ENCODE measurements at regions not wholly inside any gene's neighbourhood (a gene's known extent, or its start where the extent isn't known, plus 50 kb on each side); places are given as distances from the start of the nearest gene placed in this dataset.

GRCh38 chr3:87175732-87176131 is 51.4 kb upstream of the CHMP2B start:
- DNase-seq (ENCODE audit: low spot score), result no peak

GRCh38 chr3:87173776-87174175 is 53.3 kb upstream of the CHMP2B start:
- DNase-seq (ENCODE audit: low spot score), result no peak

DNA sequence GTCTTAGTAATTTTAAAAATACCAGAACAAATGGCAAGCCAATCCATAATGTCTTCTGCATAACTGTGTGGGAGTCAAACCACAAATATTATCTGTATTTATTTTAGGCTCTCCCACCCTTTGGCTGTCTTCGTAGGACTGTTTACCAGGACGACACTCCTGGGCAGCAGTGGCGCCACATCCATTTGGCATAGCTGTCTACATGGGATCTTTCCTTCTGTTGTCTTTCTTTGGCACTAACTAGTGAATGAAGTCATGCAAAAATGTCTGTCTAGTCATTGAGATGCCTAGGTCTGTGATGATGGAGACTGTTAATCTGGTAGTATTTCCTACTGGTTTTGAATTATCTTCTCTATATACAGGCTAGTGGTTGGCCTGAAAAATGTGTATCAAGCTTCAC is 54.0 kb upstream of the CHMP2B start:
- DNase-seq (ENCODE audit: low spot score), result no peak

GRCh38 chr3:87167628-87168456 is 59.3 kb upstream of the CHMP2B start:
- no peak for DNase-seq (ENCODE audit: low spot score)

DNA sequence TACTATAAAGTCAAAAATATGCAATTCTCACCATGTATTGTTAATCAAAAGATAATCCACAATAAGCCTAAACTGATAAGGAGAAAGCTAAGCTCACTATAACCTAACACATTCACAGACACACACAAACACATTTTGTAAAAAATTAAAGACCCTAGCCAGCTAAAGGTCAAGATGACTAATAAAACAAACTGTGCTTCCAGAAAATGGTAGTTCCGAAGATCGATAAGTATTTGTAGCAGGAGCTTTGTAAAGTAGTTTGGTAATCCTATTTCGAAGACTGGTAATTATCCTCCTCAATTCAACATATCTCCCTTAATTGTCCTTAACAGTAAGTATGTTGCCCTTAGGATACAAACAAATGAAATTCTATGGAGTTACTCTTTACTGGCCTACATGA is 62.9 kb upstream of the CHMP2B start:
- DNase-seq (ENCODE audit: low spot score), result no peak

DNA sequence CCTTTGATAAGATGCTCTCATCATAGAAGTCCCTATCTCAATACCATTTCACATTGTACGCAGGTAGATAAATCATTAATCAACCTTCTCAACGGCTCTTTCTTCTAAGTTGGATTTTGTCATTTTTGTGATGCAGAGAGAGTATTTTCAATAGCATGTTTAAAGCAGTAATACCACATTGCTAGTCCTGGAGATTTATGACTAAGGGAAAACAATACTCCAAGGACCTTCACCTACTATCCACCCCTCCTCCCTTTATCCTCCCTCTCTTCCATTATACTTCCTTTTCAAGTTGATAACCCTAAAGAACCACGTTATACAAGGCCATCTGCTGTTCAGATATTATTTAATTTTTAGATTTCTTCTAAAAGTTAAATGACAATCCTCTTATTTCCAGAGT is 65.3 kb upstream of the CHMP2B start:
- DNase-seq (ENCODE audit: low spot score), result no peak

DNA sequence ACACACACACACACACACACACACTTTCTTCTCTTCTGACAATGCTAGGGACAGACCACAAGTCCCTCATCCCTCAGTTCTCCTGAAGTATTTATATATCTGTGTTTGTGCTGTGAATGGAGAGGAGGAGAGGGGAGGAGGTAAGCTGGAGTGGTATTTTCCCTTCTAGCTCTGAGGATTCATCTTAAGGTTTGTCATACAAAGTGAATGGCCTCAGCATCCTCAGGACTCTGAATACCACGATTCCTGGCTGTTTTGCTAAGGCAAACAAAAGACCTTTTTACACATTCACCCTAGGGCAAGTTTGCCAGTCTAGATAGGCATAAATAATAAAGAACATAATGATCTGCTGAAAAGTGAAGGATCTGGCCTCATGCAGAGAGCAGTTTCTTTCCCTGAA is 65.7 kb upstream of the CHMP2B start:
- DNase-seq (ENCODE audit: low spot score), result no peak

DNA sequence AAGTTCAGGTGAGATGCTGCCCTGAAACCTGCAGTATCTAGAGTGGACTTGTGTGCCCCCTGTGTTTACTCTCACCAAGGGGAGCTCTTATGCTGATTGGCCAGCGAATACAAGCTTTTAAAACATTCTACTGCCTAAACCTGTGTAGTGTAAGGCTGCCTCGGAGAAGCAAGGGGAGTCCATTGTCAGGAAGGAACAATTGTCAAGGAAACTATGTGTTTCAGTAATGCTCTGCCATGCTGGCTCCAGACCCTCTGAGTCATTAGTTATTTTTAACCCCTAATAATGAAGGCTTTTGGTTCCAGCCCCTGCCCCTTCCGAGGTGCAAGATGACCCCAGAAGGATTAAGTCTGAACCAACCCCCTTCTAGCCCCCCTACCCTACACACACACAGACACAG is 66.1 kb upstream of the CHMP2B start:
- no peak for DNase-seq (ENCODE audit: low spot score)

GRCh38 chr3:87158823-87159222 is 68.3 kb upstream of the CHMP2B start:
- DNase-seq (ENCODE audit: low spot score), result no peak

DNA sequence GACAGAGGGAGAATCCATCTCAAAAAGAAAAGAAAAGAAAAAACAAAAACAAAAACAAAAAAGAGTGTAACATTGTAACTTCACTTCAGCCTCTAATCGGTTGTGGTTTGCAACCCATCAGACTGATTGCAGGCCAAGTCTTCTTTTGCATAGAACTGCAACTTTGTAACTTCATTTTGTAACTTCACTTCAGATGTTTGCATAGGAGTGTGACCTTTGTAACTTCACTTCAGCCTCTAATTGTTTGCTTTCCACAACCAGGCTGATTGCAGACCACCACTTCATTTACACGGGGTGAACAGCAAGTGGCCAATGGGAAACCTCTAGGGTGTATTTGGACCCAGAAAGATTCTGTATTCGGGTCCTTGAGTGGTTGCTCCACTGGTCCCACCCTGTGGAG is 79.1 kb upstream of the CHMP2B start:
- DNase-seq (ENCODE audit: low spot score), result no peak

- DNase-seq (ENCODE audit: low spot score), result no peak
Observed at GRCh38 chr3:87147562-87147961, 79.5 kb upstream of the CHMP2B start.

GRCh38 chr3:87145553-87145952 is 81.6 kb upstream of the CHMP2B start:
- no peak for DNase-seq (ENCODE audit: low spot score)

GRCh38 chr3:87136066-87136596 is 91.0 kb upstream of the CHMP2B start:
- DNase-seq (ENCODE audit: low spot score), result no peak

DNA sequence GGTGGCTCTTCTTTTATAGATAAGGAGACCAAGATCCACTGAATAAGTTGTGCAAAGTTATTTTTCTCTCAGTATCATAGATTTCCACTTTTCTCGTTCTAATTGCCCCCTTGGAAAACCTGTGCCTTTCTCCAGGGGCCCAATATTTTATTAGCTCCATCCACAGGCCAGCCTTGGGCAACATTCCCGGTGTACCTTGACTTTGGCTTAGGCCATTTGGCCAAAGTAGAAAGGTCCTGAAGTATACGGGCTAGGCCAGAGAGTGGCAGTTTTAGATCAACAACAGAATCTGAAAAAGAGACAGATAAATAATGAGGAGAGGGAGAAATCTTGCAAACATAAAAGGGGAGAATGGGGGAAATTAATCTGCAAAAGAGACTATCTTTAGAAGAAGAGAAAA is 91.7 kb upstream of the CHMP2B start:
- no peak for DNase-seq (ENCODE audit: low spot score)

DNA sequence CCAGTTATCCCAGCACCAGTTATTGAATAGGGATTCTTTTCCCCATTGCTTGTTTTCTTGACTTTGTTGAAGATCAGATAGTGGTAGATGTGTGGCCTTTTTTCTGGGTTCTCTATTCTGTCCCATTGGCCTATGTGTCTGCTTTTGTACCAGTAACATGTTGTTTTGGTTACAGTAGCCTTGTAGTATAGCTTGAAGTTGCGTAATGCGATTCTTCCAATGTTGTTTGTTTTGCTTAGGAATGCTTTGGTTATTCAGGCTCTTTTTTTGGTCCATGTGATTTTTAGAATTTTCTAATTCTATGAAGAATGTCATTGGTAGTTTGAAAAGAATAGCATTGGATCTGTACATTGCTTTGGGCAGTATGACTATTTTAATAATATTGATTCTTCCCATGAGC is 94.3 kb upstream of the CHMP2B start:
- no peak for DNase-seq (ENCODE audit: low spot score)

DNA sequence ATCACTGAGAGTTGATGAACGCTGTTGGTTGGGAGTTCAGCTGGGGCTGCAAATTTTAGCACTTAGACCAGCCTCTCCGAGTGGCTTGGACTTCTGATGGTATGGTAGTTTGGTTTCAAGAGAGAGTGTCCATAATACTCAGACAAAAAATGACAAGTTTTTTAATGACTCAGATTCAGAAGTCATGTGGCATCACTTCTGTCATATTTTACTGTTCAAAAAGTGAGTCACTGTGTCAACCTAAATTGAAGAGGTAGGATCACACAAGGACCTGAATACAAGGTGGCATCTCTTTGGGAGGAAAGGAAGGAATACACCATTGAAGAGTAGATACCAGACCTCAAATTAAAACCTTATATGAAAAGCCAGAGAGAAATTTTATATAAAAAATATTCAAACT is 99.1 kb upstream of the CHMP2B start:
- DNase-seq (ENCODE audit: low spot score), result no peak

- DNase-seq (ENCODE audit: low spot score), result no peak
Observed at GRCh38 chr3:87127281-87127680, 99.8 kb upstream of the CHMP2B start.

DNA sequence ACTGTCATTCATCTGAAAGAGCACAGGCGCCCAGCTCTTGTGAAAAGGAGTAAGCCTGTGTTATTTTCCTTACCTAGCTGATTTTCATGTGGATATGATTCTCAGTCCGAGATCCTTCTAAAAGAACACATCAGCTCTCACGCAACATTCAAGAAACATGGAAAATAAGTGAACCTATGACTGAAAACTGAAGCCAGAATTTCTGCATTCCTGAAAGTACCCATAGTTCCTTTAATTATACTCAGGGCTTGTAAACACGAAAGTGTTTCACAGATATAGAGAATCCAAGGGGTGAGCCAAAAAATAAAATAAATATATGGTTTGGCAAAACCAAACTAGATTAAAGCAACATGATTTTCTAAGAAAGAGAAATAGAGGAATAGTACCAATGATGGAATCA is 100.8 kb upstream of the CHMP2B start:
- DNase-seq (ENCODE audit: low spot score), result no peak

- no peak for DNase-seq (ENCODE audit: low spot score)
Observed at GRCh38 chr3:87125116-87125515, 102.0 kb upstream of the CHMP2B start.

DNA sequence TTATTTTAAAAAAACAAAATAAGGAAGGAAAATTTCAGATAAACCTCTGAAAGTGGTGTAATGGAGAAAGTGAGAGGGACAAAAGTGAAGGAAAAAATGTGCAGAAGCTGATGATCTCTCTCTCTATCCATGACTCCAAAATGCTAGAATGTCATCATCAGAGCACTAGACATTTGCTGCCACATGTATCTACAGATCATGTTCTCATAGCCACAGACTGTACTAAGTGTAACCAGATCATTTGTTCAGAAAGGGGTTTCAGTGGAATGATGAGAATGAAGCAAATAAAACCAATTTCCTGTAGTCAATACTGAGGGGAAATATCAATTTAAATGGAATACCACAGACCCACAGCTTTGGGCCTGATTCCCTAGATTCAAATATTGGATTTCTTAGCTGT is 104.3 kb upstream of the CHMP2B start:
- no peak for DNase-seq (ENCODE audit: low spot score)

DNA sequence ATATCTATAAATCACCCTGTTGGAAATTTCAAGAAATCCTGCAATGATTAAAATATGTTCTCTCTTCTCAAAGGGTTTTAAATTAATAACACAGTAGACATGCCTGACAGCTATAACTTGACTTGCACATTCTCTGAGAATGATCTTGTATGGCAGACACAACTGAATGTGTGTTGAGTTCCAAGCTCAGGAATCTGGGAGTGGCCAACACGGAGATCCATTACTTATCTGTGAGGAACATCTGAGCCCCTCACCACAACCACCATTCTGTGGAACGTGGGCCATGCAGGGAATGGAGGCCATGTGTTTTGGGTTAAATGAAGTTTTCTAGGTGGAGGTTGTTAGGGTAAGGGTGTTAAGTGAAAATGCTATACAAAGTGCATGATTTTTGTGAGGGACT is 105.3 kb upstream of the CHMP2B start:
- no peak for DNase-seq (ENCODE audit: low spot score)

GRCh38 chr3:87120881-87121280 is 106.2 kb upstream of the CHMP2B start:
- no peak for DNase-seq (ENCODE audit: low spot score)

- DNase-seq (ENCODE audit: low spot score), result no peak
Observed at GRCh38 chr3:87120236-87120635, 106.9 kb upstream of the CHMP2B start.

GRCh38 chr3:87109465-87109864 is 117.6 kb upstream of the CHMP2B start:
- DNase-seq (ENCODE audit: low spot score), result no peak
